ENCODE measurements at regions not wholly inside any gene's neighbourhood (a gene's known extent, or its start where the extent isn't known, plus 50 kb on each side); places are given as distances from the start of the nearest gene placed in this dataset.

DNA sequence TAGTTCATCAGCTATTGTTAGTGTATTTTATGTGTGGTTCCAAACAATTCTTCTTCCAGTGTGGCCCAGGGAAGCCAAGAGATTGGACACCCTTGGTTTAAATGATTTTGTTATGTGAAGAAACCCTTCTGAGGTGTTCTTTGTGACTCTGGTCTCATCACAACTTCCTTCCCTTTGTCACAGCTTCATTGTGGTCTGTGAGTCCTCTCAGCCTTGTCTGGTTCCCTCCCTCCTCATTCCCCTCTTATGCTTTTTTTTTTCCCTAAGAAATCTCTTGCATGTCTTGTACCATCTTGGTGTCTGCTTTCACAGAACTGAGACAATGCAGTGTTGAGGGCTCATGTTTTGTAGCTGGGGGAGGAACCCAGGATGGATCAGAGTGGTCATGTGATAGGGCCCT lies 118.9 kb downstream of the TMEM182 start:
- TF ChIP-seq POLR2A (IDR thresholded peaks at IDR 0.05), result no peak
- no peak for TF ChIP-seq CTCF (IDR thresholded peaks at IDR 0.05)
- no peak for TF ChIP-seq EP300 (IDR thresholded peaks at IDR 0.05)
- TF ChIP-seq POLR2AphosphoS5 (IDR thresholded peaks at IDR 0.05), result no peak

Data from stomach (tissue), 4 donors.